GM12865 (cell line): ENCODE measurements at regions not wholly inside any gene's neighbourhood (a gene's known extent, or its start where the extent isn't known, plus 50 kb on each side); places are given as distances from the start of the nearest gene placed in this dataset.
"Not testable (repeated sequence)": the region's sequence is repeated elsewhere in the genome, so short reads cannot be mapped to it uniquely, and the experiment has no call there.

ENCODE experiments used
- DNase-seq: peaks from one replicate; pipeline ENCODE4 v3.0.0; 2010; ENCODE audit warnings: low read depth
- H3K4me3 ChIP-seq: 2 replicates; pipeline ENCODE4 v1.5.1; 2011; ENCODE audit warnings: mild to moderate bottlenecking, low read depth, low read length, control low read depth
- CTCF ChIP-seq: IDR thresholded peaks from 2 replicates; pipeline ENCODE4 v1.5.1; 2011; ENCODE audit warnings: low read length, control low read depth, low read depth, inconsistent platforms; ENCODE audit not compliant: insufficient read depth; ENCODE audit errors: missing control alignments

GRCh38 chr9:31321256-31321655 lies 1063.2 kb upstream of the ACO1 start:
- TF ChIP-seq CTCF: no peak
- no peak for DNase-seq
- no peak overlapping the region for H3K4me3 ChIP-seq

GRCh38 chr9:31321686-31322085 lies 1062.8 kb upstream of the ACO1 start:
- H3K4me3 ChIP-seq: no peak overlapping the region
- no peak for TF ChIP-seq CTCF
- DNase-seq: no peak

- no peak for TF ChIP-seq CTCF
- DNase-seq: no peak
- no peak overlapping the region for H3K4me3 ChIP-seq
These were observed 1060.6 kb upstream of the ACO1 start for GRCh38 chr9:31323726-31324444.

- TF ChIP-seq CTCF: no peak
- no peak overlapping the region for H3K4me3 ChIP-seq
- DNase-seq: no peak
These were observed 1058.7 kb upstream of the ACO1 start for GRCh38 chr9:31325778-31326177.

- not testable (repeated sequence) for DNase-seq, H3K4me3 ChIP-seq
These were observed 1057.6 kb upstream of the ACO1 start for GRCh38 chr9:31326883-31327282.

GRCh38 chr9:31334837-31335528 lies 1049.5 kb upstream of the ACO1 start:
- no peak overlapping the region for H3K4me3 ChIP-seq
- no peak for DNase-seq
- no peak for TF ChIP-seq CTCF

- no peak for DNase-seq
- TF ChIP-seq CTCF: no peak
- no peak overlapping the region for H3K4me3 ChIP-seq
These were observed 1048.8 kb upstream of the ACO1 start for GRCh38 chr9:31335529-31336234.
